ENCODE measurements at regions not wholly inside any gene's neighbourhood (a gene's known extent, or its start where the extent isn't known, plus 50 kb on each side); places are given as distances from the start of the nearest gene placed in this dataset.

DNA sequence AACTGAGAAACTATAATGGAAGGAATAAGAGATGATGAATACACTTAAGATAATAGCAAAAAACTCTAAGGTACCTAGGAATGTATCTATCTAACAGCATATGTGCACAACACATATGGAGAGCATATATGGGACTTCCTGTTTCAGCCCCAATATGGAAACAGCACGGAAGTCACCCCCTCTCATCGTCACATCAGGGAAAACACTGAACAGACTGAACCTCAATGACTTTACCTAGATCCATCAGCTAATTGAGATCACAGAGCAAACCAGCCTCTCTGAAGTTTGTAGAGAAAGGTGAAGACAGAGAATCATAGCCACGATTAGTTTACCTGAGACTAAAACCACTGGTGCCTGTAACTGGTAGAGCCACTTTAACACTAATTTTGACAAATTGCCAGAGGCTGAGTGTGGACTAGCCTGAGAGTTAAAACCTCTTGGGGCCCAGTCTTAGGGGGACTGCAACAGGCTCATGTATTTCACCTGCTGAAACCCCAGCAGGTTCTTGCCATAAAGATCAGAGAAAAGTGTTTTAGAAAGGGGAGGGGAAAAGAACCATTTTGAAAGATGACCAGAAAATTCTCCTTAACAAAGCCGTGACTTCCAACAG lies 722.6 kb downstream of the TBC1D22A start:
- TF ChIP-seq, protein P1, sequence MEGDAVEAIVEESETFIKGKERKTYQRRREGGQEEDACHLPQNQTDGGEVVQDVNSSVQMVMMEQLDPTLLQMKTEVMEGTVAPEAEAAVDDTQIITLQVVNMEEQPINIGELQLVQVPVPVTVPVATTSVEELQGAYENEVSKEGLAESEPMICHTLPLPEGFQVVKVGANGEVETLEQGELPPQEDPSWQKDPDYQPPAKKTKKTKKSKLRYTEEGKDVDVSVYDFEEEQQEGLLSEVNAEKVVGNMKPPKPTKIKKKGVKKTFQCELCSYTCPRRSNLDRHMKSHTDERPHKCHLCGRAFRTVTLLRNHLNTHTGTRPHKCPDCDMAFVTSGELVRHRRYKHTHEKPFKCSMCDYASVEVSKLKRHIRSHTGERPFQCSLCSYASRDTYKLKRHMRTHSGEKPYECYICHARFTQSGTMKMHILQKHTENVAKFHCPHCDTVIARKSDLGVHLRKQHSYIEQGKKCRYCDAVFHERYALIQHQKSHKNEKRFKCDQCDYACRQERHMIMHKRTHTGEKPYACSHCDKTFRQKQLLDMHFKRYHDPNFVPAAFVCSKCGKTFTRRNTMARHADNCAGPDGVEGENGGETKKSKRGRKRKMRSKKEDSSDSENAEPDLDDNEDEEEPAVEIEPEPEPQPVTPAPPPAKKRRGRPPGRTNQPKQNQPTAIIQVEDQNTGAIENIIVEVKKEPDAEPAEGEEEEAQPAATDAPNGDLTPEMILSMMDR (IDR thresholded peaks at IDR 0.05; ENCODE audit: low read depth, low read length, poor library complexity, severe bottlenecking): no peak
- no peak for TF ChIP-seq EZH2phosphoT487 (IDR thresholded peaks at IDR 0.05; ENCODE audit: borderline replicate concordance, low read length)
